OCI-LY7 (cell line): ENCODE measurements at regions not wholly inside any gene's neighbourhood (a gene's known extent, or its start where the extent isn't known, plus 50 kb on each side); places are given as distances from the start of the nearest gene placed in this dataset.

Experiments
- CTCF ChIP-seq: fragments of 200-600 bp; sonication (generic); conservative IDR thresholded peaks from 2 replicates; pipeline ENCODE4 v1.5.1; 2014; ENCODE audit warnings: mild to moderate bottlenecking, antibody characterized with exemption, low read length, moderate library complexity, mixed read lengths
- EZH2phosphoT487 ChIP-seq: fragments of 200-600 bp; sonication (generic); IDR thresholded peaks from 2 replicates; pipeline ENCODE4 v1.6.1; 2018; ENCODE audit warnings: low read depth, borderline replicate concordance, mild to moderate bottlenecking, mixed run types, antibody characterized with exemption, low read length, moderate library complexity, mixed read lengths

GRCh38 chr6:21431526-21431925 is 162.0 kb upstream of the SOX4 start:
- TF ChIP-seq CTCF, result no peak
- TF ChIP-seq EZH2phosphoT487, result no peak
